ENCODE measurements at regions not wholly inside any gene's neighbourhood (a gene's known extent, or its start where the extent isn't known, plus 50 kb on each side); places are given as distances from the start of the nearest gene placed in this dataset.

- Histone ChIP-seq H3K36me3 (peaks cover 4 to 8% (median 5%) of the 10 kb centered on the region in 3 donors), H3K4me1 (peaks cover 0 to 12% (median 0%) of the 10 kb centered on the region in 4 donors), H3K9me3 (peaks cover 0 to 3% (median 0%) of the 10 kb centered on the region in 3 donors), H3K27ac (no peak overlapping the region), H3K4me3 (no peak overlapping the region), H3K27me3 (no peaks in the 10 kb centered on the region)
- intact Hi-C loops (cut with DNase I; ENCODE audit: low total_unique reads): no loop called here
- DNase-seq: no peak
- no peak for TF ChIP-seq CTCF (IDR thresholded peaks at IDR 0.05)
Observed at GRCh38 chr5:60178101-60178500, 284.6 kb upstream of the PDE4D start.

- H3K36me3 ChIP-seq: peaks cover 3 to 4% (median 4%) of the 10 kb centered on the region in 3 donors
- intact Hi-C loops (cut with DNase I; ENCODE audit: low total_unique reads): no loop called here
- no peak overlapping the region for H3K4me3 ChIP-seq
- no peak overlapping the region for H3K27ac ChIP-seq
- DNase-seq: no peak
- TF ChIP-seq CTCF (IDR thresholded peaks at IDR 0.05): no peak
- no peaks in the 10 kb centered on the region for H3K27me3 ChIP-seq
- peaks cover 0 to 12% (median 0%) of the 10 kb centered on the region in 4 donors for H3K4me1 ChIP-seq
- H3K9me3 ChIP-seq: peaks cover 0 to 3% (median 0%) of the 10 kb centered on the region in 3 donors
Observed at GRCh38 chr5:60177596-60177995, 284.1 kb upstream of the PDE4D start.

- Histone ChIP-seq H3K27ac (no peak overlapping the region), H3K9me3 (peaks cover 0 to 3% (median 0%) of the 10 kb centered on the region in 3 donors), H3K36me3 (no peaks in the 10 kb centered on the region), H3K4me3 (no peak overlapping the region), H3K4me1 (peaks cover 0 to 8% (median 0%) of the 10 kb centered on the region in 4 donors), H3K27me3 (no peaks in the 10 kb centered on the region)
- TF ChIP-seq CTCF (IDR thresholded peaks at IDR 0.05): no peak
- no peak for DNase-seq
- intact Hi-C loops (cut with DNase I; ENCODE audit: low total_unique reads): no loop called here
Observed at GRCh38 chr5:60173667-60174066, 280.1 kb upstream of the PDE4D start.

GRCh38 chr5:60163762-60164161, 270.2 kb upstream of the PDE4D start:
- no peaks in the 10 kb centered on the region for H3K36me3 ChIP-seq
- no peaks in the 10 kb centered on the region for H3K27me3 ChIP-seq
- H3K4me1 ChIP-seq: peaks cover 0 to 8% (median 0%) of the 10 kb centered on the region in 4 donors
- H3K4me3 ChIP-seq: no peak overlapping the region
- H3K27ac ChIP-seq: no peak overlapping the region
- TF ChIP-seq CTCF (IDR thresholded peaks at IDR 0.05): no peak
- no peak for DNase-seq
- intact Hi-C loops (cut with DNase I; ENCODE audit: low total_unique reads): no loop called here
- H3K9me3 ChIP-seq: peaks cover 0 to 4% (median 0%) of the 10 kb centered on the region in 3 donors

- intact Hi-C loops (cut with DNase I; ENCODE audit: low total_unique reads): no loop called here
- Histone ChIP-seq H3K36me3 (no peaks in the 10 kb centered on the region), H3K27ac (no peak overlapping the region), H3K9me3 (no peaks in the 10 kb centered on the region), H3K27me3 (no peaks in the 10 kb centered on the region), H3K4me1 (peaks cover 0 to 8% (median 0%) of the 10 kb centered on the region in 4 donors), H3K4me3 (no peak overlapping the region)
- no peak for DNase-seq
- no peak for TF ChIP-seq CTCF (IDR thresholded peaks at IDR 0.05)
Observed at GRCh38 chr5:60162441-60162840, 268.9 kb upstream of the PDE4D start.
